ENCODE measurements at regions not wholly inside any gene's neighbourhood (a gene's known extent, or its start where the extent isn't known, plus 50 kb on each side); places are given as distances from the start of the nearest gene placed in this dataset.

GRCh38 chr6:6941201-6941600 is 166.6 kb upstream of the RREB1 start:
- TF ChIP-seq POLR2A (IDR thresholded peaks at IDR 0.05) (no peak), POLR2AphosphoS5 (IDR thresholded peaks at IDR 0.05) (no peak)
- TF ChIP-seq, protein P1, sequence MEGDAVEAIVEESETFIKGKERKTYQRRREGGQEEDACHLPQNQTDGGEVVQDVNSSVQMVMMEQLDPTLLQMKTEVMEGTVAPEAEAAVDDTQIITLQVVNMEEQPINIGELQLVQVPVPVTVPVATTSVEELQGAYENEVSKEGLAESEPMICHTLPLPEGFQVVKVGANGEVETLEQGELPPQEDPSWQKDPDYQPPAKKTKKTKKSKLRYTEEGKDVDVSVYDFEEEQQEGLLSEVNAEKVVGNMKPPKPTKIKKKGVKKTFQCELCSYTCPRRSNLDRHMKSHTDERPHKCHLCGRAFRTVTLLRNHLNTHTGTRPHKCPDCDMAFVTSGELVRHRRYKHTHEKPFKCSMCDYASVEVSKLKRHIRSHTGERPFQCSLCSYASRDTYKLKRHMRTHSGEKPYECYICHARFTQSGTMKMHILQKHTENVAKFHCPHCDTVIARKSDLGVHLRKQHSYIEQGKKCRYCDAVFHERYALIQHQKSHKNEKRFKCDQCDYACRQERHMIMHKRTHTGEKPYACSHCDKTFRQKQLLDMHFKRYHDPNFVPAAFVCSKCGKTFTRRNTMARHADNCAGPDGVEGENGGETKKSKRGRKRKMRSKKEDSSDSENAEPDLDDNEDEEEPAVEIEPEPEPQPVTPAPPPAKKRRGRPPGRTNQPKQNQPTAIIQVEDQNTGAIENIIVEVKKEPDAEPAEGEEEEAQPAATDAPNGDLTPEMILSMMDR (IDR thresholded peaks at IDR 0.05 in 8 of 11, conservative IDR thresholded peaks at IDR 0.05 in 3 of 11) = no peak
